ENCODE measurements at regions not wholly inside any gene's neighbourhood (a gene's known extent, or its start where the extent isn't known, plus 50 kb on each side); places are given as distances from the start of the nearest gene placed in this dataset.

GRCh38 chr3:163048881-163049280 lies 1552.3 kb downstream of the OTOL1 start:
- TF ChIP-seq CHD2 (IDR thresholded peaks at IDR 0.05; ENCODE audit: borderline replicate concordance, low read depth, low read length) (no peak), NRF1 (conservative IDR thresholded peaks at IDR 0.05; ENCODE audit: low read depth, low read length) (no peak), ZNF622 (IDR thresholded peaks at IDR 0.05) (no peak), CTCF (IDR thresholded peaks at IDR 0.05 in 2 of 3, conservative IDR thresholded peaks at IDR 0.05 in 1 of 3; ENCODE audit: control insufficient read depth in 2 of 3, extremely low read depth in 1 of 3, insufficient read depth in 1 of 3, low read depth in 3 of 3, low read length in 3 of 3) (no peak), RFX5 (IDR thresholded peaks at IDR 0.05; ENCODE audit: low read depth, low read length) (no peak), POLR2A (IDR thresholded peaks at IDR 0.05; ENCODE audit: low read depth, low read length) (no peak), TCF12 (IDR thresholded peaks at IDR 0.05; ENCODE audit: low read depth, low read length) (no peak), POU2F2 (IDR thresholded peaks at IDR 0.05; ENCODE audit: borderline replicate concordance, low read depth, low read length) (no peak), CHD1 (IDR thresholded peaks at IDR 0.05; ENCODE audit: low read depth, low read length) (no peak), EZH2 (IDR thresholded peaks at IDR 0.05; ENCODE audit: borderline replicate concordance, control insufficient read depth, low read depth, low read length) (no peak), ZSCAN29 (IDR thresholded peaks at IDR 0.05) (no peak)
